H1 (cell line): ENCODE measurements at regions not wholly inside any gene's neighbourhood (a gene's known extent, or its start where the extent isn't known, plus 50 kb on each side); places are given as distances from the start of the nearest gene placed in this dataset.

ENCODE experiments used
- CHD7 ChIP-seq: fragments of 300-600 bp; sonication (generic); IDR thresholded peaks from 2 replicates; pipeline ENCODE4 v1.7.1; 2012; ENCODE audit warnings: low read length, moderate library complexity, mild to moderate bottlenecking, inconsistent platforms; ENCODE audit not compliant: insufficient replicate concordance

- TF ChIP-seq CHD7 = no peak
These were observed 107.2 kb upstream of the PGRMC2 start (continued) for GRCh38 chr4:128394778-128395177.
